GM13976 (cell line): ENCODE measurements at regions not wholly inside any gene's neighbourhood (a gene's known extent, or its start where the extent isn't known, plus 50 kb on each side); places are given as distances from the start of the nearest gene placed in this dataset.

ENCODE experiments used
- DNase-seq: peaks from one replicate; pipeline ENCODE4 v3.0.0; 2012; ENCODE audit warnings: low spot score
- in situ Hi-C: fragments of 300-500 bp; cut with MboI; formaldehyde crosslinking; loops from one replicate; pipeline ENCODE4 v1.12.0; 2022; ENCODE audit warnings: low sequenced_read_pairs, mixed read lengths, inconsistent platforms; ENCODE audit not compliant: unreplicated experiment
- TF ChIP-seq, protein P1 (sequence below): IDR thresholded peaks from 2 replicates; pipeline ENCODE4 v1.5.1; 2012; ENCODE audit warnings: borderline replicate concordance, mild to moderate bottlenecking; ENCODE audit not compliant: insufficient read depth; ENCODE audit errors: extremely low read depth, missing control alignments, control extremely low read depth

DNA sequence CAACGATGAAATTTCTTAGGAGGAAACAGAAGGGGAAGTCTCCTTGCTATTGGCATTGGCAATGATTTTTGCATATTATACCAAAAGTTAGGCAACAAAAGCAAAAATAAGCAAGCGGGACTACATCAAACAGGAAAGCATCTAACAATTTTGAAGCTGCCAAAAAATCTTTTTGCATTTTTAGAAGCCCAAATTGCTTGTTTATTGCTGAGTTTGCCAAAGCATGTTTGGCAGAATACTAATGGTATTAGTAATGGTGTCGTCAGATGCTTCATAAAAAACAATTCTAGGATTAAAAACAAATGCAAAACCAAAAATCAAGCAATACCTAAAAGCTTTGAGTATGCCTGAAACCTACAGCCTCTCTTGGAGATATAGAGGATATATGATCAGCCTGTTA is 80.0 kb downstream of the GALR1 start:
- TF ChIP-seq, protein P1, sequence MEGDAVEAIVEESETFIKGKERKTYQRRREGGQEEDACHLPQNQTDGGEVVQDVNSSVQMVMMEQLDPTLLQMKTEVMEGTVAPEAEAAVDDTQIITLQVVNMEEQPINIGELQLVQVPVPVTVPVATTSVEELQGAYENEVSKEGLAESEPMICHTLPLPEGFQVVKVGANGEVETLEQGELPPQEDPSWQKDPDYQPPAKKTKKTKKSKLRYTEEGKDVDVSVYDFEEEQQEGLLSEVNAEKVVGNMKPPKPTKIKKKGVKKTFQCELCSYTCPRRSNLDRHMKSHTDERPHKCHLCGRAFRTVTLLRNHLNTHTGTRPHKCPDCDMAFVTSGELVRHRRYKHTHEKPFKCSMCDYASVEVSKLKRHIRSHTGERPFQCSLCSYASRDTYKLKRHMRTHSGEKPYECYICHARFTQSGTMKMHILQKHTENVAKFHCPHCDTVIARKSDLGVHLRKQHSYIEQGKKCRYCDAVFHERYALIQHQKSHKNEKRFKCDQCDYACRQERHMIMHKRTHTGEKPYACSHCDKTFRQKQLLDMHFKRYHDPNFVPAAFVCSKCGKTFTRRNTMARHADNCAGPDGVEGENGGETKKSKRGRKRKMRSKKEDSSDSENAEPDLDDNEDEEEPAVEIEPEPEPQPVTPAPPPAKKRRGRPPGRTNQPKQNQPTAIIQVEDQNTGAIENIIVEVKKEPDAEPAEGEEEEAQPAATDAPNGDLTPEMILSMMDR = no peak
- in situ Hi-C loops = no loop called here
- DNase-seq = no peak

DNA sequence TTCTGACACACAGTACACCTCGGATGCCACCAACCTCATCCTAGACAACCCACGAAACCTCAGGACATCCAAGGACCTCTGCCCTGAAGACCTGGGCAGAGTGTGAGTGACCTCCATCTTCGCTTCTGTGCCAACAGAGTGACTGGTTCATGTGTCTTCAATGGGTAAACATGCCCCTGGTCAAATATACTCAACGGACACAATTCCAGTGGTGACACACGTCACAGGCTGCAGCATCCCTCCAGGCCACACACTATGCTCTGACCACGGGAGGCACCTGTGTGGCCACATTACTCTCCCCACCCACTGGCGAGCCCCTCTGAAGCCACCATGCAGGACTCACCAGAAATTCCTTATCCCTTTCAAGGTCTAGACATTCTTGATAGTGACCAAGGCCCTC is 85.2 kb downstream of the GALR1 start:
- TF ChIP-seq, protein P1 = no peak
- DNase-seq = no peak
- in situ Hi-C loops = no loop called here

DNA sequence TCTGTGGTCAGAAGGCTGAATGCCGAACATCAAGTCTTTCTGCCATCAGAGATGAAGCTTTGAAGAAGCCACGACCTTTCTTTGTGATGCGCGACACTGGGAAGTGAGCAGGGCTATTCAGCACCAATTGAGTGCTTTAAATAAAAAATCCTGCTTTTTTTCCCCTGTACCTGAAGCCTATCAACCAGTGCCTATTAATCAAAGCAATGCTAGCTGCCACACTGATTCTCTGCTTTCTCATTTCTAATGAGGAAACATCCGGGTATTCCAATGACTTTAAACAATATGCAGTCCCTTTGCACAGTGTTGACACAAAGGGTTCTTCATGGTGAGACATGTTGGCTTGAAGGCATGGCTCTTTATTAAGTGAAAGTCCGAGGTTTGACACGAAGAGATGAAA is 88.0 kb downstream of the GALR1 start:
- no peak for DNase-seq
- in situ Hi-C loops = no loop called here
- TF ChIP-seq, protein P1 = no peak

DNA sequence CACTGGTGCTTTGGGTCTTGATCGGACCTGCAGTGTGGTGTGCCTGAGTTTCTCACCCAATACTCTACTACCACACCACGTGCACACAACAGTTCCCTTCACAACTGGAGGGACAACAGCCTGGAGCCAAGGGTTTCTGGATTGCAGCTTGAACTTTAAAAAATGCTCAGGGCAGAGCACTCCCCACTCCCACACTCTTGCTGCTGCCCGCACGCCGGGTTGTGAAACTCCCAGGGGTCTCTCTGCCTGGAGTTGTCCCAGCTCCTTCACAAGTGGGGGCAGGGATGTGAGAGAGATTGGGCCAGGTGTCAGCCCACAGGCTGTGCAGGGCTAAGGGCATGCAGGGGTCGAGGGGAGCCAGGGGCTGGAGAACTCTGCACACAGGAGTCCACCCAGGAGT is 89.4 kb downstream of the GALR1 start:
- TF ChIP-seq, protein P1 = no peak
- DNase-seq = no peak
- in situ Hi-C loops = no loop called here

DNA sequence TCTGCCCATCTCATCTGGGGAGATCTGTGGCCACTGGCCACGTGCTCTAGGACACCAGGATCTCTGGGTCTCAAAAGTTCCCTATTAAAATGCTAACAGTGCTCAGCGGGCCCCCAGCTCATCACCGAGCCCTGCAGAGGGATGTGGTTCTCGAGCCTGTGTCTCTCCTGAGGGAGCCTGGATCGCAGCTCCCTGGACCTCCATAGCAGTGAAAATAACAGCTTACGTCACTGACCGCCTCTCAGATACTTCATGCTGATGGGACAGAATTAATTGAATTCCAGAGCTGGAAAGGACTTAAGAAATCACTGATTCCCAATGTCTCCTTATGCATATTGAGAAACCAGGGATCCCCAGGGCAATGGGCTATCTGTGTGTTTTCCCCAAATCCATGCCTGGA is 90.0 kb downstream of the GALR1 start:
- in situ Hi-C loops = no loop called here
- TF ChIP-seq, protein P1 = no peak

DNA sequence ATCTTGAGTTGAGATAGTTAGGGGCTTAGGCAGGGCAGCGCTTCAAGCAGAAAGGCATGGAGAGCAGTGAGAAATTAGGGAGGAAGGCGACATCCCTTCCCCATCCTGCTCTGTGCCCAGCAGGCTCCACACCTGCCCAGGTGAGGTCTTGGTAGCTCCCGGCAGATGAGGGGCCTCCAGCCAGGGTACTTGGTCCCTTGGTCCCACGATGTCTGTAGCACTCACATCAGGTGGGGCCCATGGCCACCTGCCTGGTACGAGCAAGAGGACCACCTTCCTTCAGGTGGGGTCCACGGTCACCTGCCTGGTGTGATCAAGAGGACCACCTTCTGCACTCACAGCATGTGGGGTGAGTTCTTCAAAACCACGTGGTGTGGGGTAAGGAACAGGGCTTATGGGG is 91.2 kb downstream of the GALR1 start:
- DNase-seq = no peak
- TF ChIP-seq, protein P1 = no peak
- in situ Hi-C loops = no loop called here

More for the DNA sequence above, 90.0 kb downstream of the GALR1 start:
- DNase-seq = no peak

DNA sequence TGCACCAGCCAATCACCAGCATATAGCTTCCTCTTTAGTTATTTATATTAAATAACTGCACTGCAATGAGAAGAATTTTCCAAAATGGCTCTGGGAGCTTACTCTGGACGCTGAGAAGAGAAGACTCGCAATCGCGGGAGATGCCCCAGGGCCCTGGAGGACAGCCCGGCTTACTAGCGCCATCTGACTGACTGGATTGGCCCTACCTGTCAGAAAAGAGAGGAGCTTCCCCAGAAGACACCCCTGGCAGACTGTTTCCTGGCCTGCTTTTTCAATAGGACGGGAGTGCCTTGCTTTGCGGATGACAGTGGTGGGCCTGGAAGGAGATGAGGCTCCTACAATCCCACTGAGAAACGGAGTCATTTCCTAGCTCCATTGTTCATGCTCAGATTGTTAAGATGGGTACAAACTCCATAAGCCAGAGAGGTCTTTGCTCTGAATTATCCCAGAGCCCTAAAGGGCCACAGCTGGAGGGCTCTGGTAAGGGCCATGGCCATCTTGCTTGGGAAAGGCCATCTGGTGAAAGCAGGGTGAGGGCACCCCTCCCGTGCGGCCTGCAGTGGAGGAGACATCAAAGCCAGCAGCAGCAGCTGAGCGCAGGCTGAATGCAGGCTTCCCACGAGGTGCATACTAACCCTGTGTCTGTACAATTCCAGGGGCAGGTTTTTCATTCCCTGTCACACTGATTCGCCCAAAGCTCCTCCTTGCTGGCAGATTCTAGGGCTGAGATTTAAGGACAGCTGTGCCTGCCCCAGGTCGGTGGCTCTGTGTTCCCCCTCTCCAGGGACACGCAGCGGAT is 92.1 kb downstream of the GALR1 start:
- TF ChIP-seq, protein P1 = no peak
- no peak for DNase-seq
- in situ Hi-C loops = no loop called here
